Stimulated activated CD8-positive, alpha-beta memory T cell treated with anti-CD3 and anti-CD28 coated beads, Interleukin-7, amount 100 ng/mL, for 4 hours (primary cell): ENCODE measurements at regions not wholly inside any gene's neighbourhood (a gene's known extent, or its start where the extent isn't known, plus 50 kb on each side); places are given as distances from the start of the nearest gene placed in this dataset.
A peak's percentile ranks its signal among the peaks of the same experiment; 100 is the strongest.

ENCODE experiments used
- DNase-seq, 2 donors: peaks; one replicate each; pipeline ENCODE4 v3.0.0-alpha.2; 2020; ENCODE audit warnings: low read depth in 2 of 2

DNA sequence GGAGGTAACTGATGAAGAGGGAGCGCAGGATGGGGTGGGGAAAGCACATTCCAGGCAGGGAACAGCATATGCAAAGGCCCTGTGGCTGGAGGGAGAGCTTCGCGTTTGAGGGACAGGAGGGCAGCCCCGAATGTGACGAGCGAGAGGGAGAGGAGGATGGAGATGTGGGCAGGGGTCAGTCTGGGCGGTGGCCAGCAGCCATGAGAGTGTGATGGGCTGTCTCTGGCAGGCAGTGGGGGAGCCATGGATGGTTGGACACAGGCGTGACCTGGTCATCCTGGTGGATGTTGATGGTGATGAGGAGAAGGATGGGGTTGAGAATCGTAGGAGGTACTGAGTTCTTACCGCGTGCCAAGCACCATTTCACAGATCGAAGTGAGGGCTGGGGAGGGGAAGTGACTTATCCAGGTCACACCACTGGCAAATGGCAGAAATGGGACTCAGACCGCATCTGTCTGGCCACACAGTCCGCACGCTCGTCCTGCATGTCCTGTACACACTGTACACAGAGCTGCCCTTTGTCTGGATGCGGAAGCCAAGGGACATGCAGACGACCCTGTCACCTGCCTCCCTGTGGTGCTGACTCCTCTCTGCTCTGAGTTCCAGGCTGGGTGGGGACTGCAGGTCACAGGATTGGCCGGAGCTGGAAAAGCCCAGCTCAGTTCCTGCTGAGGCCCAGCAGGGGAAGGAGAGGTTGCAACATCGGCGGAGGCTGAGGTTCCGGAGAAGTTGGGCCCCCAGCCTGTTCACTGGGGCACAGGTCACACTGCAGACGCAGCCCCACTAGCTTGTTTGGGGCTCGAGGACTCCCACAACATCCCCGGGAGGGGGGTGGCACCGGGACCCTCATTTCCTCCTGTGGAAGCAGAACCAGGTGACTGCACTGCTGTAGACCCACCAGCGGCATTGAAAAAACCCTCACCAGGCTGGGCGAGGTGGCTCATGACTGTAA, 165.6 kb upstream of the IER5L start:
- DNase-seq, result no peak

DNA sequence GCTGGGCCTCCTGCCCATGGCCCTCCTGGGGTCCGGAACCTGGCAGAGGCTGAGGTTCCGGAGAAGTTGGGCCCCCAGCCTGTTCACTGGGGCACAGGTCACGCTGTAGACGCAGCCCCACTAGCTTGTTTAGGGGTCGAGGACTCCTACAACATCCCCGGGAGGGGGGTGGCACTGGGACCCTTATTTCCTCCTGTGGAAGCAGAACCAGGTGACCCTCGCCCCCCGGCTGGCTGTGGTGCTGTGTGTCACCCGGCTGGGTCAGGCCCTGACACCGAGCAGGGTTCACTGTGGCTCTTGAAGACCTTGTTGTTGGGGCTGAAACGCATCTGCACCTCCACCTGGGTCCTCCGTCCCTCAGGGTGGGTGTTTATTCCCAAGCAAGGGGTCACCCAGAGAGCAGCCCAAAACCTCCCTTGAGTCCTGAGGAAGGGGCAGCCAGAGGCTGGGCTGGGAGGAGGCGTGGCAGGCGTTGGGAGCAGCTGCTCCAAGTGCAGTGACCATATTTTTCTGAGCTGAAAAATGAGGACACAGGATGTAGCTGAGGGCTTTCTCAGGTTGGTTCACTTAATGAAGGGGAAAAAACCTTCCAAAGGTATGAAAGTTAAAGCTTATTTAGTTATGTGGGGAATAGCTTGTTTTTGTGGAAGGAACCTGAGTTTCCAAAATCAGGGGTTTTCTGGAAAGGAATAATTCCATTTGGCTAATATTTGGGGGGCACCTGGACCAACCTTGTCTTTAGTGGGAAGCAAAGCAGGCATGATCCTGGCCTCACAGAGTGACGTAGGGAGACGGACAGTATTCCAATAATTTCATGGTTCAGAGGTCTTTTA, 164.7 kb upstream of the IER5L start:
- DNase-seq, result no peak

- no peak for DNase-seq
These were observed 163.9 kb upstream of the IER5L start for GRCh38 chr9:129341987-129342348.

DNA sequence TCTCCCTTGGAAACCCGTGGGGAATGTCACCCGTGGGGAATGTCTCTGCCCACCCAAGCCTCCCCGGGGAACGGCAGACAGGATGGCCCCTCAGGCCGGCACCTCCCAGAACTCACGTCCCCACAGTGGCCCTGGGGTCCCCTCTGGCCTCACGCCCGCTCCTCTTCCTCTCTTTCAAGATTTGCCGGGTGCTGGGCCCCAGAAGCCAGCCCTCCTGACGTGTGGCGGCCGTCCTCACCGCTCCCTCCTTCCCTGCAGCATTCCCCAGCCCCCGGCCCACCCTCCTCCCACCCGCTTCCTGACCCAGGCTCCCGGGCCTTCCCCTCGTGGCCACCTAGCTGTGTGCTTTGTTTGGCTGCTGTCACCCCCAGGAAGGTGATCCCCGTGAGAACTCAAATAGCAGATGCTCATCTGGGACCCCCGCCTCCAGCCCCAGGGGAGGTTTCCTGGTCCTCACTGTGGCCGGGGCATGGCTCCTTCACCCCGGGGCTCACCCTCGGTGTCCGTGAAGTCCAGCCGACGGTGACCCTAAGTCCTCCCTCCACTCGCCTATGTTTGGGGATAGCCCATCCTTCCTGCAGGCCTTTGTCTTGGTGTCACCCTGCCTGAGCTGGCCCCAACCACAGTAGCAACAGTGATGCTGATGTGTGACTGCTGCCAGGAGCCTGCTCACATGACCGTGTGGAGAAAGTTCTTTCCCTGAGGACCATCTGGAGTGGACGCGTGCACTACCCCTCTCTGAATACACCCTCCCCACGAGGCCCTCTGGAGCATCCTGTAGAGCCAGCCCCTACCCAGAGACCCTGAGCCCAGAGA, 163.3 kb upstream of the IER5L start:
- no peak for DNase-seq

DNA sequence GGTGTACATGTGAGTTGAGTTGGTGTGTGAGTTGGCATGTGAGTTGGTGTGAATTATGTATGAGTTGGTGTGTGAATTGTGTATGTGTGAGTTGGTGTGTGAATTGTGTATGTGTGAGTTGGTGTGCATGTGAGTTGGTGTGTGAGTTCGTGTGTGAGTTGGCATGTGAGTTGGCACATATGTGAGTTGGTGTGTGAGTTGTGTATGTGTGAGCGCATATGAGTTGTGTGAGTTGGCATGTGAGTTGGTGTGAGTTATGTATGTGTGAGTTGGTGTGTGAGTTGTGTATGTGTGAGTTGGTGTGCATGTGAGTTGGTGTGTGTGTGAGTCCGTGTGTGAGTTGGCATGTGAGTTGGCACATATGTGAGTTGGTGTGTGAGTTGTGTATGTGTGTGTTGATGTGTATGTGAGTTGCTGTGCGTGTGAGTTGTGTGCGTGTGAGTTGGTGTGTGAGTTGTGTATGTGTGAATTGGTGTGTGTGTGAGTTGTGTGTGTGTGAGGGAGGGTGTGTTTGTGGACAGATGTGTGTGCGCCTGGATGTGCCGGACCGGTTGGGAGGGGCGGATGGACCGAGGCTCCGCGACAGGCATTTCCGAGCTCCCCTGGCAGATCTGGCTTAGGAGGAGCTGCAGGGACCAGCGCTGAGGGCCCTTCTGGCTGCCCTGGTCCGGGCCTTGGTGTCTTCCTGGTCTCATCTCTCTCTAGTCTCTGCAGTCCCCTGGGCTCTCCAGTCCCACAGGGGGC, 162.5 kb upstream of the IER5L start:
- DNase-seq, result no peak

DNA sequence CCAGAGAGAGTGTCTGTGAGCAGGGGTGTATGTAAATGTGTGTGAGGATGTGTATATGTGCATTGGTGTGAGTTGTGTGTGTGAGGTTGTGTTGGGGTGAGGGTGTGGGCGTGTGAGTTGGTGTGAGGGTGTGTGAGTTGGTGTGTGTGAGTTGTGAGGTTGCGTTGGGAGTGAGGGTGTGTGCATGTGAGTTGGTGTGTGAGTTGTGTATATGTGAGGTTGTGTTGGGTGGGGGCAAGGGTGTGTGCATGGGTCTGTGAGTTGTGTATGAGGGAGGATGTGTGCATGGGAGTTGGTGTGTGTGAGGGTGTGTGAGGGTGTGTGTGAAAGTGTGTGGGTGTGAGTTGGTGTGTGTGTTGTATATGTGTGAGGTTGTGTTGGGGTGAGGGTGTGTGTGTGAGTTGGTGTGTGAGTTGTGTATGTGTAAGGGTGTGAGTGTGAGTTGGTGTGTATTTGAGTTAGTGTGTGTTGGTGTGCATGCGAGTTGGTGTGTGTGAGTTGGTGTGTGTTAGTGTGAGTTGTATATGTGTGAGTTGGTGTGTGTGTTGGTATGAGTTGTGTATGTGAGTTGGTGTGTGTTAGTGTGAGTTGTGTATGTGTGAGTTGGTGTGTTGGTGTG, 161.6 kb upstream of the IER5L start:
- no peak for DNase-seq

- DNase-seq, result no peak
These were observed 160.8 kb upstream of the IER5L start for GRCh38 chr9:129338724-129339430.

DNA sequence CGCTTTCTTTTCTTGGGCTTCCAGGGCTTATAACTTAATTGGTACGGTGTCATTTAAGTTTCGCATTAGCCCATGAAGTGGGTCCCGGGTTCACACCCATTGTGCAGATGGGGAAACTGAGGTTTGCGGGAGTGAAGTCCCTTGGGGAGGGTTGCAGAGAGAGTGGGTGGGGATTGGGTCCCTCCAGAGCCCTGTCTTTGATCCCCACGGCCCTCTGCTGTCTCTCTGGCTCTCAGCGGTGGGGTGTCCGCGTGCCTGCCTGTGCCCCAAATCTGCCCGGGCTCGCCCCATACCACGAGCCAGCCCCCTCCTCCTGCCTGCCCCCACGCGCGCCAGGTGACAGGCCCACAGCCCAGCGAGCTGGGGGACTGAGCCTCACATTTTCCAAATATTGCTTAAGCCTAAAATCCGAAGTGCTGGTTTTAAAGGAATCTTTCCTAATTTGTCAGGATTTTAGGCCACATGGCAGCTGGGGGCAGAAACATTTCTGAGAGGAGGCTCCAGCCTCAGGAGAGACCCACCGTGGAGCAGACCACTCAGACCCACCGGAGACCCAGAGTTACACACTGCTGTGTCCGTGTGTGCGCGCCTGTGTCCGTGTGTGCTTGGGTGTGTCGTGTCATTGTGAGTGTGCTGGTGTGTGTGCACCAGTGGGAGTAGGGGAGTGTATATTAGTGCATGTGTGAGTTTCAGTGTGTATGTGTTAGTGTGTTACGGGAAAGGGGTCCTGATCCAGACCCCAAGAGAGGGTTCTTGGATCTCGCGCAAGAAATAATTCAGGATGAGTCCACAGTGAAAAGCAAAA, 159.5 kb upstream of the IER5L start:
- no peak for DNase-seq

DNA sequence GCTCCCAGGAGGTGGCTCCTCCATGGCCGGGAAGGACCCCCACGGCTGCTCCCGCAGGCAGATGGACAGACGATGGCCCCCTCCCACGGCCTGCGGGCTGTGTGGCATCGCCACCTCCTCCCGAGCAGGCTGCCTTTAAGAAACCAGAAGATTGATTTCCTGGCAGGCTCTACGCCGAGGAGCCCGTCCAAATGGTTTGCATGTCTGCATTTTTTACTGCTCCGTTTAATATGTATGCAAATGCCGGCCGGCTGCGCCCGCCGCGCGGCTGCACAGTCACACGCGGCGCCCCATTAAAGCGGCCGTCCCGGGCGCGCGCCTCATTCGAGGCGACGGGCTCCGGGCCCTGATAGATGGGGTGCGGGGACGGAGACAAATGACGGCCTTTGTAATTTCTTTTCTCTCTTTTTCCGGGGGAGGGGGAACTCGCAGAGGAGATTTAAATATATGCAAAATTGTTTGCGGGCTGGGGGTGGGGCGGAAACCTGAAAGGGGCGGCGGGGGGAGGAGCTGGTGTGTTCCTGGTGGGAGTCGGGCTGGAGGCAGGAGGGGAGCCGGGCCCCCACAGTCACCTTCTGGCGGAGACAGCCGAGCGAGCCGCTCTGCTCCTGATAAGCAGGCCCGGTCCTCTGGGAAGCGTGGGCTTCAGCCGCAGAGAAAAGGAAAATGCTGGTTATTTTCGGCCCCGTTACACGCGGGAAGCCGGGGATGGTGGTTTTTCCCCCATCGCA, 158.7 kb upstream of the IER5L start:
- peak in 1 of 2 donors; percentile 21 for DNase-seq

DNA sequence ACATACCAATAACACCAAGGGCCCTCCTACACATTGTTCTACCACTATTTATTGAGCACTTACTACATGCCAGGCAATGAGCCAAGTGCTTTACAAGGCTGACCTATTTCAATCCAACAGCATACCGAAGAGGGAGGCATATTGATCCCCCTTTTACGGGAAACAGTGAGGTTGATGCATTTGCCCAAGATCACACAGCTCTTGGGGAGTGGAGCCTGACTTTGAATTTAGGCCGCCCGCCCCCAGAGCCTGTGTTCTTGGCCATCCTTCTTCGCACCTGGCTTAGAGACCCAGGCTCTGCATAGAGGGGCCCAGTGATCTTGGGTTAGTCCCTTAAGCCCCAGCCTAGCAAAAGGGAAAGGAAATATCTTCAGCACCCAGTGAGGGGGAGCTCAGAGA, 158.1 kb upstream of the IER5L start:
- DNase-seq, result no peak

- DNase-seq, result no peak
These were observed 157.5 kb upstream of the IER5L start for GRCh38 chr9:129335464-129336129.

GRCh38 chr9:129334105-129334935, 156.3 kb upstream of the IER5L start:
- peak in 1 of 2 donors; percentile 17 for DNase-seq

DNA sequence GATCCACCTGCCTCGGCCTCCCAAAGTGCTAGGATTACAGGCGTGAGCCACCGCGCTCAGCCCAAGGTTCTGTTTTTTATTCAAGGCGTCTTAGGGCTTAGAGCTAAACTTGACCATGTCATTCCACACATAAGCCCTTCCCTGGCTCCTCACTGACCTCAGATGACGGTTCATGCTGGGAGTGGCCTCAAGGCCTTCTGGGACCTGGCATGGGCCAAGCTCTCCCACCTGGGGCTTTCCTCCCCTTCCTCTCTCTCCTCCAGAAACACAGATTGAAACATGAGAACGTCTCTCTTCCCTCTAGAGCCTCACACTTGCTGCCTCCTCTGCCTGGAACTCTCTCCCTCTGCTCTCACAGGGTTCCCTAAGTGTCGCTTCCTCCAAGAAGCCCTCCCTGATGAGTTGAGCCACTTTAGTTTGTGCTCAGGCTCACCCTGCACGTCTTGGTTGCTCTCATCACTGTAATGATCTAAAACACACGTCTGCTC, 155.6 kb upstream of the IER5L start:
- DNase-seq, result no peak

- no peak for DNase-seq
These were observed 154.5 kb upstream of the IER5L start for GRCh38 chr9:129332581-129332980.

DNA sequence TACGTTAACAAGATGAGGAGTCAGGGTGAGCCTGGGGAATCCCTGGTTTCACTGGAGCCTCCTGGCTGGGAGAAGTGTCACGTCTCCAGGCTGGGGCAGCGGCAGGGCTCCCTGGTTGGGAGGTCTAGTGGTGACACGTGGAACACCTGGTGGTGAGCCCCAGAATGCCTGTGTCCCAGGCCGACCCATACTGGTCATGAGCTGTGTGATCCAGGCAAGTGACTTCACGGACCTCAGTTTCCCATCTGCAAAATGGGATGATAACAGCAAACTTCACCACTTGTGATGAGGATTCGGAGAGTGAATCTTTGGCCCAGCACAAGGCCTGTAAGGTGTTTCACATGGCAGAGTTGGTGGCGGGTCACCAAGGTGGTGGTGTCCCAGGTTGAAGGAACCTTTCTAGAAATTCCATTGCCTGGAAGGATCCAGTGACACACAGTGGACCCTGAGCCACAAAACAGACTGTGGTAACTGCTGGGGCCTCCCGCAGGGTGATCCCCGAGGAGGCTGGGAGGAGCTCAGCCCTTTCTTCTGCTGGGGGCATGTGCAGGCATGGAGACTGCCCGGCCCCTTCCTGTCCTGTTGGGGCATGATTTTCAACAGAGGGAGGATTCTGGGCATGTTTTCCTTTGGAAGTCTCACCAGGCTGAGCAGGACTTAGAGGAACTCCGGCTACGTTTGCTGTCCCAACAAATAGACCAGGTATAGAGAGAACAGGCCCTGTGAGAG, 153.9 kb upstream of the IER5L start:
- DNase-seq, result no peak

GRCh38 chr9:129331493-129331765, 153.4 kb upstream of the IER5L start:
- DNase-seq, result no peak
